Hepatic stellate cell (primary cell): ENCODE measurements at regions not wholly inside any gene's neighbourhood (a gene's known extent, or its start where the extent isn't known, plus 50 kb on each side); places are given as distances from the start of the nearest gene placed in this dataset.
"Not testable (repeated sequence)": the region's sequence is repeated elsewhere in the genome, so short reads cannot be mapped to it uniquely, and the experiment has no call there.

ENCODE experiments used
- DNase-seq: peaks from one replicate; pipeline ENCODE4 v3.0.0; 2011; ENCODE audit warnings: low spot score

DNA sequence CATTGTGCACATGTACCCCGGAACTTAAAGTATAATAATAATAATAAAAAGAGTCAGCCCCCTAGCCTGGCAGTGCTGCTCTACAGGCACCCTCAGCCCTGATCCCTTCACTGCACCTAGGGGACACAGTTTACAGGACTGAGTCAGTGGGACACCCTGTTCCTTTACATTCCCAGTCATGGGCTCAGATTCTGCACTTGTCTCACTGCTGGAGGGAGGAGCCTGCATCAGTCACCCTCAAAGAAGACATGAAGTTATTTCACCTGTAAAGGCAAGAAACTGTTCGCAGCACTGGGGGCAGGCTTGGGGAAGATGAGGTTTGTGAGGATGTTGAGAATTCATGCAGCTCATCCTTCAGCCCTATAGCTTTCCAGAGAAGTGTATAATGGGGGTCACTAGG is 50.7 kb upstream of the VPREB1 start:
- no peak for DNase-seq

DNA sequence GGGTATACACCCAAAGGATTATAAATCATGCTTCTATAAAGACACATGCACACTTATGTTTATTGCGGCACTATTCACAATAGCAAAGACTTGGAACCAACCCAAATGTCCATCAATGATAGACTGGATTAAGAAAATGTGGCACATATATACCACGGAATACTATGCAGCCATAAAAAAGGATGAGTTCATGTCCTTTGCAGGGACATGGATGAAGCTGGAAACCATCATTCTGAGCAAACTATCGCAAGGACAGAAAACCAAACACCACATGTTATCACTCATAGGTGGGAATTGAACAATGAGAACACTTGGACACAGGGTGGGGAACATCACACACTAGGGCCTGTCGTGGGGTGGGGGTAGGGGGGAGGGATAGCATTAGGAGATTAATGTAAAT is 51.1 kb upstream of the VPREB1 start:
- DNase-seq, result not testable (repeated sequence)

DNA sequence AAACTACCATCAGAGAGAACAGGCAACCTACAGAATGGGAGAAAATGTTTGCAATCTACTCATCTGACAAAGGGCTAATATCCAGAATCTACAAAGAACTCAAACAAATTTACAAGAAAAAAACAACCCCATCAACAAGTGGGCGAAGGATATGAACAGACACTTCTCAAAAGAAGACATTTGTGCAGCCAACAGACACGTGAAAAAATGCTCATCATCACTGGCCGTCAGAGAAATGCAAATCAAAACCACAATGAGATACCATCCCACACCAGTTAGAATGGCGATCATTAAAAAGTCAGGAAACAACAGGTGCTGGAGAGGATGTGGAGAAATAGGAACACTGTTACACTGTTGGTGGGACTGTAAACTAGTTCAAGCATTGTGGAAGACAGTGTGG is 51.6 kb upstream of the VPREB1 start:
- not testable (repeated sequence) for DNase-seq

DNA sequence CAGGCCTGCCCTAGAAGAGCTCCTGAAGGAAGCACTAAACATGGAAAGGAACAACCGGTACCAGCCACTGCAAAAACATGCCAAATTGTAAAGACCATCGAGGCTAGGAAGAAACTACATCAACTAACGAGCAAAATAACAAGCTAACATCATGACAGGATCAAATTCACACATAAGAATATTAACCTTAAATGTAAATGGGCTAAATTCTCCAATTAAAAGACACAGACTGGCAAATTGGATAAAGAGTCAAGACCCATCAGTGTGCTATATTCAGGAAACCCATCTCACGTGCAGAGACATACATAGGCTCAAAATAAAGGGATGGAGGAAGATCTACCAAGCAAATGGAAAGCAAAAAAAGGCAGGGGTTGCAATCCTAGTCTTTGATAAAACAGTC is 54.8 kb upstream of the VPREB1 start:
- not testable (repeated sequence) for DNase-seq

DNA sequence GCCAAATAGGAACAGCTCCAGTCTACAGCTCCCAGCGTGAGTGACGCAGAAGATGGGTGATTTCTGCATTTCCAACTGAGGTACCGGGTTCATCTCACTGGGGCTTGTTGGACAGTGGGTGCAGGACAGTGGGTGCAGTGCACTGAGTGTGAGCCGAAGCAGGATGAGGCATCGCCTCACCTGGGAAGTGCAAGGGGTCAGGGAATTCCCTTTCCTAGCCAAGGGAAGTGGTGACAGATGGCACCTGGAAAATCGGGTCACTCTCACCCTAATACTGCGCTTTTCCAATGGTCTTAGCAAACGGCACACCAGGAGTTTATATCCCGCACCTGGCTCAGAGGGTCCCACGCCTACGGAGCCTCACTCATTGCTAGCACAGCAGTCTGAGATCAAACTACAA is 56.7 kb upstream of the VPREB1 start:
- DNase-seq, result not testable (repeated sequence)

DNA sequence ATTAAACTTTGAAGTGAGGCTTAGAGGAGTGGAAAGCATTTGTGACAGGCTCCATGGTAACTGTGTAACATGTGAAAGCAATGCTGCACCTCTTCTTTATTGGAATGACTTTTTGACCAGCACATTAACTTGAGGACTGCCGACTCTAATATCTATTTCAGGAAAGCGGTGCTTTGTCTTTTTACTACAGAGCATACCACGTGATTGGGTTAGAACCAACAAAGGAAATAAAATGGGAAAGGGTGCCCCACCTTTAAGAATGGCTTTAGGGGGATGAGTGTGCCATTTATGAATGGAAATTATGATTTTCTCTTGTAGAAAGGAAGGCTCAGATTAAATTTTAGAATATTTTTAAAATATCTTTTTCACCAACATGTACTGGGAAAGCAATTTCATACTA is 57.3 kb upstream of the VPREB1 start:
- DNase-seq, result no peak

DNA sequence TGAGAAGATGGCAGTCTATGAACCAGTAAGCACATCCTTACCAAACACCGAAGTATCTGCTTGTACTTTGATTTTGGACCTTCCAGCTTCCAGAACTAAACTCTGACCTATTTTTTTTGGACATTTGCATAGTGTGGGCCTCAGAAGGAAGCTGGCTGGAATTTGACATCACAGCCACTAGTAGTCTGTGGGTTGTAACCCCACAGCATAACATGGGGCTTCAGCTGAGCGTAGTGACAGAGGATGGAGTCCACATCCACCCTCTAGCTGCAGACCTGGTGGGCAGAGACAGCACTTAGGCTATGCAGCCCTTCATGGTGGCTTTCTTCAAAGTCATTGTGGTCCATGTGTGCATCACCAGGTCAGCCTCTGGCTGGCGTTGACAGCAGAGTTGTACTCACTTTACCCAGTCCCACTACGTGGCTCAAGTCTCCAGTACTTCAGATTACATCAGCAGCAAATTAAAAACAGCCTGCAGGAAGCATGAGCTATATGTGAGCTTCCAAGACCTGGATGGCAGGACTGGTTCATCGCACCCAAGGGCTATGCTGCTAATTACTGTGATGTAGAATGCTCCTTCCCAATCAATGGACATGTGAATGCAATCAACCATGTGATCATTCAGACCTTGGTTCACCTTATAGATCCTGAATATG is 58.6 kb upstream of the VPREB1 start:
- DNase-seq, result no peak

DNA sequence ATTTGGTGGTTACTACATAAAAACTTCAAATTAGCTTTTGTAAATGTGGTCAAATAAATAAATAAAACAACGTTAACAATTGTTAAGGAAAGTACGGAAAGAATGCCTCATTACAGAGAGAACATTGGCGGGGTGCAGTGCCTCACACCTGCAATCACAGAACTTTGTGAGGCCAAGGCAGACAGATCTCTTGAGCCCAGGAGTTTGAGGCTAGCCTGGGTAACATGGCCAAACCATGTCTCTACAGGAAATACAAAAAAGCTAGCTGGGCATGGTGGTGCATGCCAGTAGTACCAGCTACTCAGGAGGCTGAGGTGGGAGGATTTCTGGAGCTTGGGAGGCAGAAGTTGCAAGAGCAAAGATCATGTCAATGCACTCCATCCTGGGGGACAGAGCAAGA is 59.4 kb upstream of the VPREB1 start:
- DNase-seq, result no peak

DNA sequence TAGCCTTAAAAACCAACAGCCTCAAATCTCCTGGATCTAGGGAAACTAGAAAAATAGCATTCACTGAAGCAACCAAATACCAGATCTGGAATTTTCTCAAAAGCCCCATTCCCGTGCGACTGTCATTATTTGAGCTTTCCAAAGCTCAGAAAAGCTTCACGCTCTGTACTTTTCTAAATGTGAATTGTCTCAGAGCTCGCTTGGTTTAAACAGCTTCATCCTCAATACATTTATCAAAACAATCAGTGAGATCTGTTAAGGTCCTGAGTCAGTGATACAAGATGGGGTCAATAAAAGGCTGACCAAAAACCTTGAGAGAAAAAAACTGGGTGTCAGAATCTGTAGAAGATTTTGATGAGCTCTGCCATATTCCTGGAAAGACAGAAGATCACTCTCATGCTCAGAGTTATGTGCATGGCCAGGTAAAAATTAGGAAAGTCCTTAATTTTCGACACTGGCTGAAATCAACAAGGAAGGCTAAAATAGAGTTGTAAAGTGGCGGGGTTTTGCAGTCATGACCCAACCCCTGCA is 60.2 kb upstream of the VPREB1 start:
- no peak for DNase-seq

DNA sequence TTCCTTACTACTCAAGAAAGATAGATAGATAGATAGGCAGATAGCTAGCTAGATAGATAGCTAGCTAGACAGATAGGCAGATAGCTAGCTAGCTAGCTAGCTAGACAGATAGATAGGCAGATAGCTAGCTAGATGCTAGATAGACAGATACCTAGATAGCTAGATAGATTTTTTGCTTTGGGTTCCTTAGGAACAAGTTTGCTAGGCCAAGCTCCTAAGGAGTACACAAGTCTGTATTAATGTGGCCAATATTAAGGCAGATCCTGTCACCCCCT is 61.7 kb upstream of the VPREB1 start:
- DNase-seq, result no peak

DNA sequence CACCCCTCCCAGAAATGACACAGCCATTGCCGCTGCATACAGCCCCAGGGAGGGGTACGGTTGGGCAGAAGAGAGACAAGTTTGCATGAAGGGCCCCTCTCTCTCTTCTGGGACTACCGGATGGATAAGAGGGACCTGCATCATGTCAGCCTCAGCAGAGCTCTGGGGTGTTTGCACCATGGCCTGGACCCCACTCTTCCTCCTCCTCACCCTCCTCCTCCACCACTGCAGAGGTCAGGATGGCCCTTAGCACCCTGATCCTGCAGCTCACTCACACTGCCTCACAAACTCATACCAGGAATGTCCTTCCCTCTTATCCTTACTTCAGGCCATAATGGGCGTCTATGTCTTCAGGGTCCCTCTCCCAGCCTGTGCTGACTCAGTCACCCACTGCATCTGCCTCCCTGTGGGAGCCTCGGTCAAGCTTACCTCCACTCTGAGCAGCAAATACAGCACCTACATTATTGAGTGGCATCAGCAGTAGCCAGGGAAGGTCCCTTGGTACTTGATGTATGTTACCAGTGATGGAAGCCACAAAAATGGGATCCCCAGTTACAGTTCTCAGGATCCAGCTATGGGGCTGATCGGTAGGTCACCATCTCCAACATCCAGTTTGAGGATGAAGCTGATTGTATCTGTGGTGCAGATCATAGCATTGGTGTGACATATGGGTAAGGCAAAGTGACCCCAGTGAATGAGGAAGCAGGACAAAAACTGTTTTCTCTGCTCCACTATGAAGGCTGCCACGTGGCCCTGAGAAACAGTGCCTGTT is 62.2 kb upstream of the VPREB1 start:
- no peak for DNase-seq

DNA sequence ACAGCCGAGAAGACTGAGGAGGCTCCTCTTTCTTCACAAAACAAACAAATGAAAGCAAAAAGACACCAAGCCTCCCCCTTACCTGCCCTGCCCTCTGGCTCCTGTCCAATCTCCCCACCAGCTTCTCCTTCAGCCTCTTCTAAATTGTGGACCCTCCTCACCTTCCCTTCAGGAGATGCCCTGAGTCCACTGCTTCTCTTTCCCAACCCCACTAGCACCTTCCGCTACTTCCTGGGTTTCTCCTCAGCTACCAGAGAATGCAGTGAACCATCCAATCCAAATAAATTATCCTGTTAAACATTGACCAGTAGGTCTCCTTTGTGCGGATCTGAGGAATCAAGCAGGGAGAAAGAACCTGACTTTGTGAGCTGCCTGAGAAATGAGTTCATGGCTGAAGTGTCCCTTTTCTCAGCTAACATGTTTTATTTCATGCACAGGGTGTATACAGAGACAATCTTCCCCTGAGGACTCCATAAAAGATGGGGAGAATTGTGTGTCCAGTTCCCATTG is 63.2 kb upstream of the VPREB1 start:
- DNase-seq, result no peak

DNA sequence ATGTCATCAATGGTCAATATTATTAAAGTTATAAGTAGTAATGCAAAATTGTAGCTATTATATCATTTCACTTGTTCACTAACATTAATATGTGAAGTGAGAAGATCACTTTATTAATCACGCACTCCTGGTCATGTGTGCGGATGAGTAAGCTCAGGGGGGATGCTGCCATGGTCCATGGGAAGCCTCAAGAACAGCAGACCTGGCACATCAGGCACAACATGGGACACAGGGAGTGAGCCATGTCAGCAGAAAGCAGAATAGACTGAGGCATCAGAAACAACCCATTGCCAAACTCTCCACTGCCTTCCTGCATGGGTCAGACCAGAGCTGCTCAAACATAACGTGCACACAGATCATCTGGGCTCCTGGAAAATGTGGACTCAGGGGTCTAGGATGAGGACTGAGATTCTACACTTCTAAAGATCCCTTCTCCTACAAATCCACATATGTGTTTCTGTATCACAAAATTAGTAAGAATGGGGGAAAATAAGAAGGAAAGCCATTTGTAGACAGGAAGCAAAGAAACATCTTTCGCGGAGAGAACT is 63.8 kb upstream of the VPREB1 start:
- no peak for DNase-seq

DNA sequence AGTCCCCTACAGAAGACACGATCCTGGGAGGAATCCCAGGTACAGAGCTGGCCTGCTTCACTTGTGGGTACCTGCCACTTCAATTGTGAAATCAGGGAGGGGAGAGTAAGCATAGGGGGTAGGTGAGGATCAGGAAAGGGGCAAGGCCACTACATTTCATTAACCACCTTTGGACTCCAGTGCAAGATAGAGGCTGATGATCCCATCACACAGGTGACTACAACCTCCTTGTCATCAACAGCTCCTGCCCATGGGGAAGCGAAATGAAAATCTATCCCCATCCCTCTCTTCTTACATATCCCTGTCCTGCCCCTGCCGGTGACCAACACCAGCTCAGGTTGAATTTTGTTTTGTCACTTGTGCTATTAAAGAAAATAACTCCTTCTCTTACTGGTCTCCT is 64.7 kb upstream of the VPREB1 start:
- no peak for DNase-seq

DNA sequence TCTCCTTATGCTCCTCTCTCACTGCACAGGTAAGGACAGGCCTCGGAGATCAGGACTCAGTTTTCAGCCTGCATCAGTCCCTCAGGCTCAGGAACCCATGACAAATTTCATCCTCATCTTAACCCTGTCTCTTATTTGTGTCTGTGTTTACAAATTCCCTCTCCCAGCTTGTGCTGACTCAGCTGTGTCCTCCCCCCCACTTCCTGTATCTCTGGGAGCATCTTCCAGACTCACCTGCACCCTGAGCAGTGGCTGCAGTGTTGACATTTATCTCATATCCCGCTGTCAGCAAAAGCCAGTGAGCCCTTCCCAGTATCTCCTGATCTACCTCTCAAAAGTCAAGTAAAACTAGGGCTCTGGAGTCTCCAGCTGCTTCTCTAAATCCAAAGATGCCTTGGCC is 65.6 kb upstream of the VPREB1 start:
- no peak for DNase-seq

DNA sequence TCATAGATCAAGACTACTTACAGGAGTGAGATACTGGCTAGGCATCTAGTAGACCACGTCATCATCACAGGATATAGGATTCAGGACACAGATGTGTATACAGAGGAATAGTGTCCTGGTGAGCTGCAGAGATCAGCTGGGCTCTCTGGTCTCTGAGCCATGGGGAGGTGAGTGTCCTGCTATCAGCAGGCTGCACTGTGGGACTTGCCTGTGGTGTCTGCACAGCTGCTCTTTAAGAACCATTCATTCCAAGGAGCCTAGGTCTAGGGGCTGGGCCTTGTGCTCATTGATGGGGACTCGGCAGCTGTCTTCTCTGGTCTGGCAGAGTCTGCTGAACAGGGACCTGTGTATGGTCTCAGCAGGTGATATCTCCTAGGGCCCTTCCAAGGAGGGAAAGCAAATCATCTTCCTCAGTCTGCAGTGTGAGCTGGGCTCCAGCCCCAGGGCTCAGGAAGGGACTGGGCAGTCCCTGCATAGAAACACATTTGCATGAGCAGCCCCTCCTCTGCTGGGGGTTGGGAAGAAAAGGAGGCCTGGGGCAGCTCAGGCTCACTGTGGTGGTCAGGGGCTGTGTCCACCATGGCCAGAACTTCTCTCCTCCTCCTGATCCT is 66.1 kb upstream of the VPREB1 start:
- no peak for DNase-seq

DNA sequence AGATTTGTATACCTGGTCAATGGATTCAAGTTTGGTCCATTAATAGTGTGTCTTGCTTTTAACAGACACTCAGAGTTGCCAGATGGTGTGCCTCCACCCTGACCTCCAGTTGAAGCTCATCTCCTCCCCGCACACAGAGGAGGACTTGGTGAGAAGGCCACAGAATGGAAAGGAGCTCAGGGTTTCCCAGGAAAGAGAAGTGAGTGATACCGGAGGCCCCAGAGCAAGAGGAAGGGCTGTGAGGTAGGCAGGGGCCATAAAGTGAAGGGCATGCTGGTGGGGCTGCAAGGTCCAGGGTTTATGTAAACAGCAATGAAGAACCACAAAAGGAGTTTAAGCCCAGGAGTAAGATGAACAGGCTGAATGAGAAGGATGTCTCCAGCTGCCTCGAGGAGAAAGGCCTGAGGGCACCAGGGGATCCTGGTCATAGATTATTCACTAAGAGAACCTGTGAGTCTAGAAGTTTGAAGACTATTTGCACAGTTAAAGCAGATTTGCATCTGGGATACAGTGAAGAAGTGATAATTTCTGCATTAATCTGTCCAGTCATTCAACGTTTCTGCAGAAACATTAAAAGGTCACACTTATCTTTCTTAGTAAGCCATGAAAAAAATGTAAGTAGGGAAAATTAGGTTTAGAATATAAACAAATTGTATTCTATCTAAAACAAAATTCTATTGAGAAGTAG is 67.5 kb upstream of the VPREB1 start:
- no peak for DNase-seq

DNA sequence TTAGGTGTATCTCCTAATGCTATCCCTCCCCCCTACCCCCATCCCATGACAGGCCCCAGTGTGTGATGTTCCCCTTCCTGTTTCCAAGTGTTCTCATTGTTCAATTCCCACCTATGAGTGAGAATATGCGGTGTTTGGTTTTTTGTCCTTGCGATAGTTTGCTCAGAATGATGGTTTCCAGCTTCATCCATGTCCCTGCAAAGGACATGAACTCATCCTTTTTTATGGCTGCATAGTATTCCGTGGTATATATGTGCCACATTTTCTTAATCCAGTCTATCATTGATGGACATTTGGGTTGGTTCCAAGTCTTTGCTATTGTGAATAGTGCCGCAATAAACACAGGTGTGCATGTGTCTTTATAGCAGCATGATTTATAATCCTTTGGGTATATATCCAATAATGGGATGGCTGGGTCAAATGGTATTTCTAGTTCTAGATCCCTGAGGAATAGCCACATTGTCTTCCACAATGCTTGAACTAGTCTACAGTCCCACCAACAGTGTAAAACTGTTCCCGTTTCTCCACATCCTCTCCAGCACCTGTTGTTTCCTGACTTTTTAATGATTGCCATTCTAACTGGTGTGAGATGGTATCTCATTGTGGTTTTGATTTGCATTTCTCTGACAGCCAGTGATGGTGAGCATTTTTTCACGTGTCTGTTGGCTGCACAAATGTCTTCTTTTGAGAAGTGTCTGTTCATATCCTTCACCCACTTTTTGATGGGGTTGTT is 71.5 kb upstream of the VPREB1 start:
- not testable (repeated sequence) for DNase-seq

DNA sequence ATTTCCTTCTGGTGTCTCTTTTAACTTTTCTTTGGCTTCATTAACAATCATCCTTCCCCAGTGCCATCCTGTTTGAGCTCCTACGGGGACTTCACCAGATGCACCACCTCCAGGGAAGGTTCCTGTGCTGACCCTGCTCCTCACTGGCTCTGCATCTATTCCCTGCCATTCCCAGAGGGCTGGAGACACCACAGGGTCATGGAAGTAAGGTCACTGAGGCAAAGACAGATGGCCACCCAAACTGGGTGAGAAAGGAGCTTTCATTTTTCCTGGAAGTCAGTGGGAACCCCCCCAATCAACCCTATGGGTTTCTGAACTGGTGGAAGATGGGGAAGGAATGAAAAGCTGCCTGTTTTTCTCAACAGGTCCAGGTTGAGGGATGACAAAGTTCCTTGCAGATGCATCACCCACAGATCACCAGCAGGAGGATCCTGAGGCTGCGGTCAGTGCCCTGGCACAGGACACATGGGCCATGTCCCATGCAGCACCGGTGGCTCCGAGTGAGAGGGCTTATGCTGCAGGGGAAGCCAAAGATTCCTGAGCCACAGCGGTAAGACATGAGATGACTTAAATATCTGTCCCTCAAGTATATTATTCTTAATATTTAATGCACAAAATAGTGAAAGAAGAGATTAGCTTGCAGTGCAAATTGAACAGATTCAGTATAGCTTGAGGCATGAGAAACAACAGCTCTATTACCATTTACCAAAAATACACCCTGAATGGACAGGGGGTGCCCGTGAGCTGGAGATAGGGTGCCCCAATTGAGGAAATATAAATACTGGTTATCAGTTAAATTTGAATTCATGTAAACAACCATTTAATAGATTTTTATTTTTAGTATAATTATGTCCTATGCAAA is 73.0 kb upstream of the VPREB1 start:
- no peak for DNase-seq

DNA sequence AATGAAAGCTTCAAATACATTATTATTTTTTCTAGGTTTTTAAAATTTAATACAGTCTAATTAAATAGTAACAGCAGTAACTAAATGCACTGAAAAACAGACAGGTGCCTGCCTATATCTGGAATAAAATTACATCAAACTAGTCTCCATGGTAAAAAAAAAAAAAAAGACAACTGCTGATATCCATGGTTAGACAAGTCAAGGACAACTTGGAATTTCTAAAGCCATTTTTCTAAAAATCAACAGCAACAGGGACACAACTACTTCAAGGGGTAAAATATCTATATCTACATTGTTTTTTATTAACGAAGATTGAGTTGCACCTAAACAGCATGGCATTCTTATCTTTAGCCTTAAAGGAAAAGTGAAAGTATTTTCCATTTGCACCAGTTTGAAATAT is 74.7 kb upstream of the VPREB1 start:
- DNase-seq, result no peak
